ENCODE measurements at regions not wholly inside any gene's neighbourhood (a gene's known extent, or its start where the extent isn't known, plus 50 kb on each side); places are given as distances from the start of the nearest gene placed in this dataset.

DNA sequence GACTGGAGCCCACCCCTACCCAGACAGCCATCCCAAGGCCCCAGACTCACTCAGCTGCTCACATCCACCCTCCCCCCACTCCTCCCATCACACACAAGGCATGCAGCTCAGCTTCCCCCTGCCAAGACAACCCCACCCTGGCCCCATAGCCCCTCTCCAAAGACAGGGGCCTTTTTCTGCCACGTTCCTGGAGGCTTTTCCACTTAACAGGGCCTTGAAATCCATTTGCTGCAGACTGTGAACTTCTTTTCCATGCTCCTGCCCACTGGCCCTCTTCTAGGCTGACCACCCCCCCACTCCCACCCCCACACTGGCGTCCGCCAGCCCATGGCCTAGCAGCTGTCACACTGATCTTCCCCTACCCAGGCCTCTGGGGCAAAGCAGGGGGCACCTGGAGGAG is 76.0 kb downstream of the PJA1 start:
- peaks cover 23% of the 10 kb centered on the region for H3K4me1 Mint-ChIP-seq
- H3K9me3 Mint-ChIP-seq: no peaks in the 10 kb centered on the region
- H3K36me3 Mint-ChIP-seq (ENCODE audit: low read depth): no peaks in the 10 kb centered on the region
- no peak for DNase-seq (ENCODE audit: low read depth, low spot score)
- H3K4me3 Mint-ChIP-seq: no peak overlapping the region
- TF ChIP-seq, protein P1, sequence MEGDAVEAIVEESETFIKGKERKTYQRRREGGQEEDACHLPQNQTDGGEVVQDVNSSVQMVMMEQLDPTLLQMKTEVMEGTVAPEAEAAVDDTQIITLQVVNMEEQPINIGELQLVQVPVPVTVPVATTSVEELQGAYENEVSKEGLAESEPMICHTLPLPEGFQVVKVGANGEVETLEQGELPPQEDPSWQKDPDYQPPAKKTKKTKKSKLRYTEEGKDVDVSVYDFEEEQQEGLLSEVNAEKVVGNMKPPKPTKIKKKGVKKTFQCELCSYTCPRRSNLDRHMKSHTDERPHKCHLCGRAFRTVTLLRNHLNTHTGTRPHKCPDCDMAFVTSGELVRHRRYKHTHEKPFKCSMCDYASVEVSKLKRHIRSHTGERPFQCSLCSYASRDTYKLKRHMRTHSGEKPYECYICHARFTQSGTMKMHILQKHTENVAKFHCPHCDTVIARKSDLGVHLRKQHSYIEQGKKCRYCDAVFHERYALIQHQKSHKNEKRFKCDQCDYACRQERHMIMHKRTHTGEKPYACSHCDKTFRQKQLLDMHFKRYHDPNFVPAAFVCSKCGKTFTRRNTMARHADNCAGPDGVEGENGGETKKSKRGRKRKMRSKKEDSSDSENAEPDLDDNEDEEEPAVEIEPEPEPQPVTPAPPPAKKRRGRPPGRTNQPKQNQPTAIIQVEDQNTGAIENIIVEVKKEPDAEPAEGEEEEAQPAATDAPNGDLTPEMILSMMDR (conservative IDR thresholded peaks at IDR 0.05): no peak
- H3K27me3 Mint-ChIP-seq (ENCODE audit: low read depth): no peaks in the 10 kb centered on the region
- H3K27ac Mint-ChIP-seq (ENCODE audit: unreplicated experiment): no peak overlapping the region

DNA sequence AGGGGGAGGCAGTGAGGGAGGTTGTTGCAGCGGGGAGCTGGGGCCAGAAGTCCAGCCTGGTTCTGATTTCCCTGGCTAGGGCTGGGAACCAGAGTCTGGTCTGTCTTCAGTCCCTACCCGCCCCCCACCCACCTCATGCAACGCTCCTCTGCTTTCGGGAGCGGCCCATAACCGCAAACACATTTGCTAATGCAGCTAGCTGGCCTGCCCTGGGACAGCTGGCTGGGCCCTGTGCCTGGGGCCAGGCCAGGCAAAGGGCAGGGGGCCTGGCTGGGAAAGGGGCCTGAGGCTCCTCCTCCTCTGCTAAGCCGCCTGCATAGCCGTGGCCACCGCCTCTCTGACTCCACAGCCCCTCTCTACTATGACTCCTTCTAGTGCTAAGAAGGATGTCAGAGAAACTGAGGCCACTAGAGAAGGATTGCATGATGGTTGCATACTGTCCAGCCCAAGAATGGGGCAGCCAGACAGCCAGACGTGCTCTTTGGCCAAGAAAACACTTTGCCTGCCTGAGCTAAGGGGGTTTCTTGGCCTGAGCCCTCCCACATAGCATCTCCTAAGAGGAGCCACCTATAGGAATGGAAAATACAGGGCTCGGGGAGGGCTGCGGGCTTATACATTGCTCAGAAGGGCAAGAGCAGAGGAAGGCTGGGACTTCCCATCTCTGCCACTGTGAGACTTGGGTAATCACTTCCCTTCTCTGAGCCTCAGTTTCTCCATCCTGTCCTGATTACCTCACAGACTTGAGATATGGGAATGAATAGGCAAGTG is 76.9 kb downstream of the PJA1 start:
- no peaks in the 10 kb centered on the region for H3K9me3 Mint-ChIP-seq
- DNase-seq (ENCODE audit: low read depth, low spot score): peak; percentile 20
- H3K27me3 Mint-ChIP-seq (ENCODE audit: low read depth): no peaks in the 10 kb centered on the region
- TF ChIP-seq, protein P1 (conservative IDR thresholded peaks at IDR 0.05): no peak
- peaks cover 32% of the 10 kb centered on the region for H3K4me1 Mint-ChIP-seq
- no peaks in the 10 kb centered on the region for H3K36me3 Mint-ChIP-seq (ENCODE audit: low read depth)
- H3K4me3 Mint-ChIP-seq: no peak overlapping the region
- H3K27ac Mint-ChIP-seq (ENCODE audit: unreplicated experiment): no peak overlapping the region

DNA sequence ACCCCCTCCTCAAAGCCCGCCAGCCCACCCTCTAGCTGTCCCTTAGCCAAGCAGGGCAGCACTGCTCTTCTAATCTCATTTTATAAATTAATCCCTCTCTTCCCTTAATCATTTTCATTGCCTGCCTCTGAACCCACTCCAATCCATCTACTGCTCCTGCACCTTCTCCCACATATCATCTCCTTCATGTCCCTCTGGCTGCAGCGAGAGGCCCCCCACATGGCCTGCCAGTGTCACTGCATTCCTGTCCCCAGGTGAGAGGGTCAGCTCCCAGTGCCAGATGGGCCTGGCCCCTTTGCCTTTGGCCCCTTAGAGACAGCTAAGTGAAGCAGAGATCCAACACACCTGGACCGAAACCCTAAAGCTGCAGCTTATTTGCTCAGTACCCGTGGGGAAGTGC is 79.4 kb downstream of the PJA1 start:
- DNase-seq (ENCODE audit: low read depth, low spot score): no peak
- no peaks in the 10 kb centered on the region for H3K27me3 Mint-ChIP-seq (ENCODE audit: low read depth)
- peaks cover 44% of the 10 kb centered on the region for H3K4me1 Mint-ChIP-seq
- H3K4me3 Mint-ChIP-seq: no peak overlapping the region
- no peaks in the 10 kb centered on the region for H3K36me3 Mint-ChIP-seq (ENCODE audit: low read depth)
- TF ChIP-seq, protein P1 (conservative IDR thresholded peaks at IDR 0.05): no peak
- H3K9me3 Mint-ChIP-seq: no peaks in the 10 kb centered on the region
- no peak overlapping the region for H3K27ac Mint-ChIP-seq (ENCODE audit: unreplicated experiment)

DNA sequence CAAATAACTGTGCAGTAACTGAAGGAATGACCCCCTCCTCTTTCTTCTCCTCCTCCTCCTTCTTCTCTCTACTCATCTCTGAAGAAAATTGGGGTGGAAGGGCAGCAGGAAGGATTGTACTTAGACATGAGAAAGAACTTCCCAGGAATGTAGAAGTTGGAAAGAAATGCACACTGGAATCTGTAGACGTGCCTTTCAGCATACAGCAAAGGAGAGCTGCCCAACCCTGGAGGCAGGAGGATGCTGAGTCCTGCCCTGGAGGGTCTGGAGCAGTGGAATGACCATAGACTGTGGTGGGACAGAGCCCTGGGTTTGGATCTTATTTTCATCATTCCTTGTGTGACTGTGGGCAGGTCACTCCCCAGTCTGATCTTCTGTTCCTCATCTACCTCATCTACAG is 80.1 kb downstream of the PJA1 start:
- H3K4me1 Mint-ChIP-seq: peaks cover 44% of the 10 kb centered on the region
- no peak overlapping the region for H3K27ac Mint-ChIP-seq (ENCODE audit: unreplicated experiment)
- DNase-seq (ENCODE audit: low read depth, low spot score): no peak

DNA sequence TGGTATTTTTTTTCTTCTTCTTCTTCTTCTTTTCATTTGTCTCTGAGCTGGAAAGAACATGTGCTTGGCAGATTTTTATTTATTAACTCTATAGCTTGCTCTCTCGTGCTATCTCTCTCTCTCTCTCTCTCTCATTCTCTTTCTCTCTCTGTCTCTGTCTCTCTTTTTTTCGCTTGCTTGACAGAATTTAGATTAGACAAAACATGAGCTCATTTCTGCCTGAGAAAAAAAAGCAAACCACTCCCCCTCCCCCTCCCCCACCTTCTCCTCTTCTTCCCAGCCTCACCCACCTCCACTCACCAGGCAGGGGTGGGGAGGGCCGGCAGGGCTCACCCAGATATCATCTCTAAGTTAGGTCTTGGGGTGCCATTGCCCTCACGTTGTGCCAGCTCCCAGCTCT is 81.5 kb downstream of the PJA1 start:
- TF ChIP-seq, protein P1 (conservative IDR thresholded peaks at IDR 0.05): no peak
- Mint-ChIP-seq H3K27ac (ENCODE audit: unreplicated experiment) (peak overlapping the region; percentile 45), H3K4me1 (peaks cover 44% of the 10 kb centered on the region), H3K4me3 (peak overlapping the region; percentile 15), H3K9me3 (no peaks in the 10 kb centered on the region), H3K36me3 (ENCODE audit: low read depth) (no peaks in the 10 kb centered on the region), H3K27me3 (ENCODE audit: low read depth) (no peaks in the 10 kb centered on the region)
- no peak for DNase-seq (ENCODE audit: low read depth, low spot score)

More for the DNA sequence above, 80.1 kb downstream of the PJA1 start:
- H3K36me3 Mint-ChIP-seq (ENCODE audit: low read depth): no peaks in the 10 kb centered on the region
- no peaks in the 10 kb centered on the region for H3K9me3 Mint-ChIP-seq
- H3K27me3 Mint-ChIP-seq (ENCODE audit: low read depth): no peaks in the 10 kb centered on the region
- no peak overlapping the region for H3K4me3 Mint-ChIP-seq
- TF ChIP-seq, protein P1 (conservative IDR thresholded peaks at IDR 0.05): no peak
